Nephron (organoid): ENCODE measurements at regions not wholly inside any gene's neighbourhood (a gene's known extent, or its start where the extent isn't known, plus 50 kb on each side); places are given as distances from the start of the nearest gene placed in this dataset.

Source experiments
- H3K27ac Mint-ChIP-seq, 3 experiments: 2 replicates each; pipeline ENCODE4 v1.8.0; 2020; ENCODE audit warnings: mixed read lengths in 3 of 3, mild to moderate bottlenecking in 2 of 3, moderate library complexity in 1 of 3
- H3K27me3 Mint-ChIP-seq: 2 replicates; pipeline ENCODE4 v1.8.0; 2021; ENCODE audit warnings: low read depth, mild to moderate bottlenecking, moderate library complexity, mixed read lengths
- H3K36me3 Mint-ChIP-seq: 2 replicates; pipeline ENCODE4 v1.8.0; 2020; ENCODE audit warnings: low read depth, mixed read lengths
- H3K4me1 Mint-ChIP-seq: 2 replicates; pipeline ENCODE4 v1.8.0; 2020; ENCODE audit warnings: mixed read lengths
- H3K4me3 Mint-ChIP-seq, 3 experiments: 2 replicates each; pipeline ENCODE4 v1.8.0; 2020; ENCODE audit warnings: mild to moderate bottlenecking in 3 of 3, mixed read lengths in 3 of 3, moderate library complexity in 2 of 3
- H3K9me3 Mint-ChIP-seq: 2 replicates; pipeline ENCODE4 v1.8.0; 2020; ENCODE audit warnings: mixed read lengths
- CTCF ChIP-seq, 3 experiments: fragments of 200-600 bp; sonication (generic); IDR thresholded peaks; one replicate each; pipeline ENCODE4 v1.5.0; 2021; ENCODE audit warnings: antibody characterized with exemption in 3 of 3; ENCODE audit not compliant: unreplicated experiment in 3 of 3

- H3K27me3 Mint-ChIP-seq = peaks cover 4% of the 10 kb centered on the region
- peaks cover 6% of the 10 kb centered on the region for H3K9me3 Mint-ChIP-seq
- no peaks in the 10 kb centered on the region for H3K36me3 Mint-ChIP-seq
- H3K27ac Mint-ChIP-seq = no peak overlapping the region
- TF ChIP-seq CTCF (IDR thresholded peaks at IDR 0.05; ENCODE audit: unreplicated experiment in 3 of 3) = no peak
- H3K4me3 Mint-ChIP-seq = no peak overlapping the region
- H3K4me1 Mint-ChIP-seq = peaks cover 20% of the 10 kb centered on the region
These were observed 108.3 kb upstream of the CPSF6 start for GRCh38 chr12:69131077-69131476.

DNA sequence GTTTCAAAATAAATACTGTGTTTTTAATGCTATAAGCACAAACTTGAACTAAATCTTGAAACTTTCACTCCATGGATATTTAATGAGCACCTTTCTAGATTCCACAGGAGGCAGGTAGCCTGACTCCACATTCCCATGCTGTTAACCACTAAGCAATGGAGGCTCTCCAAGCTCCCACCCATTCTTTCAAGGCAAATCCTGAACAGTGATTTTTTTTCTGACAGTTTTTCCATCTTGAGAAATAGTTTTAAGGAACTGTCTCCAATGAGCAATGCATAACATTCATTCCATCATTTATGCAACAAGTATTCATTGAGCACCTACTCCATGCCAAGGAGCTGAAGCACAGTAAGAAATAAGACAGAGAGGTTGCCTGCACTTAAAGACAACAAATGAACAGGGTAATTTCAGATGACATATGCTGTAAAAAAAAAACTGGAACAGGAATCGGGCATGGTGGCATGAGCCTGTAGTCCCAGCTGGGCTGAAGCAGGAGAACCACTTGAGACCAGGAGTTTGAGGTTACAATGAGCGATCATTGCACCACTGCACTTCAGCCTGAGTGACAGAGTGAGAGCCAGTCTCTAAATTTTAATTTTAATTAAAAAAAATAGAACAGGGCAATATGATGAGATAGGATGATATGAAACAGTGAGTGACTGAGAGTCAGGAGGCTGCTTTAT, 102.3 kb upstream of the CPSF6 start:
- Mint-ChIP-seq H3K36me3 (no peaks in the 10 kb centered on the region), H3K27ac (no peak overlapping the region), H3K9me3 (peaks cover 36% of the 10 kb centered on the region), H3K4me3 (no peak overlapping the region), H3K27me3 (no peaks in the 10 kb centered on the region), H3K4me1 (no peaks in the 10 kb centered on the region)
- TF ChIP-seq CTCF (IDR thresholded peaks at IDR 0.05; ENCODE audit: unreplicated experiment in 3 of 3) = no peak

GRCh38 chr12:69141074-69141473, 98.3 kb upstream of the CPSF6 start:
- Mint-ChIP-seq H3K27me3 (no peaks in the 10 kb centered on the region), H3K36me3 (no peaks in the 10 kb centered on the region), H3K4me3 (no peak overlapping the region), H3K27ac (no peak overlapping the region), H3K9me3 (peaks cover 30% of the 10 kb centered on the region), H3K4me1 (no peaks in the 10 kb centered on the region)
- TF ChIP-seq CTCF (IDR thresholded peaks at IDR 0.05; ENCODE audit: unreplicated experiment in 3 of 3) = no peak

- Mint-ChIP-seq H3K27ac (peak overlapping the region in 1 of 3 experiments; percentile 31), H3K36me3 (no peaks in the 10 kb centered on the region), H3K9me3 (no peaks in the 10 kb centered on the region), H3K4me1 (peaks cover 7% of the 10 kb centered on the region), H3K4me3 (no peak overlapping the region), H3K27me3 (no peaks in the 10 kb centered on the region)
- no peak for TF ChIP-seq CTCF (IDR thresholded peaks at IDR 0.05; ENCODE audit: unreplicated experiment in 3 of 3)
These were observed 90.1 kb upstream of the CPSF6 start for GRCh38 chr12:69149270-69149669.

- TF ChIP-seq CTCF (IDR thresholded peaks at IDR 0.05; ENCODE audit: unreplicated experiment in 3 of 3) = no peak
- peaks cover 12% of the 10 kb centered on the region for H3K4me1 Mint-ChIP-seq
- H3K4me3 Mint-ChIP-seq = no peak overlapping the region
- no peaks in the 10 kb centered on the region for H3K9me3 Mint-ChIP-seq
- H3K27me3 Mint-ChIP-seq = no peaks in the 10 kb centered on the region
- no peaks in the 10 kb centered on the region for H3K36me3 Mint-ChIP-seq
- peak overlapping the region in 2 of 3 experiments; percentile 31 to 46 for H3K27ac Mint-ChIP-seq
These were observed 89.1 kb upstream of the CPSF6 start for GRCh38 chr12:69150083-69150795.

- no peaks in the 10 kb centered on the region for H3K36me3 Mint-ChIP-seq
- H3K27ac Mint-ChIP-seq = no peak overlapping the region
- H3K9me3 Mint-ChIP-seq = no peaks in the 10 kb centered on the region
- no peak overlapping the region for H3K4me3 Mint-ChIP-seq
- no peak for TF ChIP-seq CTCF (IDR thresholded peaks at IDR 0.05; ENCODE audit: unreplicated experiment in 3 of 3)
- H3K4me1 Mint-ChIP-seq = peaks cover 12% of the 10 kb centered on the region
- H3K27me3 Mint-ChIP-seq = no peaks in the 10 kb centered on the region
These were observed 88.6 kb upstream of the CPSF6 start for GRCh38 chr12:69150796-69151127.
